Neural cell (in vitro differentiated cells): ENCODE measurements at regions not wholly inside any gene's neighbourhood (a gene's known extent, or its start where the extent isn't known, plus 50 kb on each side); places are given as distances from the start of the nearest gene placed in this dataset.

Experiments used
- H2AFZ ChIP-seq: fragments of 200-600, 300-800 bp; sonication (generic), shearing (Covaris generic); 2 replicates; pipeline ENCODE4 v1.6.0; 2014; ENCODE audit warnings: low read depth, mild to moderate bottlenecking, antibody characterized with exemption, low read length, moderate library complexity
- H3F3A ChIP-seq: fragments of 200-600 bp; shearing (Covaris generic); 2 replicates; pipeline ENCODE4 v1.6.1; 2016; ENCODE audit warnings: mild to moderate bottlenecking, moderate library complexity, mixed read lengths, antibody characterized with exemption, low read length; ENCODE audit not compliant: insufficient read depth, poor library complexity, severe bottlenecking
- H3K27ac ChIP-seq: fragments of 200-600, 300-800 bp; sonication (generic), shearing (Covaris generic); 2 replicates; pipeline ENCODE4 v1.5.1; 2014; ENCODE audit warnings: mild to moderate bottlenecking, low read length, moderate library complexity
- H3K27me3 ChIP-seq: fragments of 300-800, 200-600 bp; sonication (generic), shearing (Covaris generic); 2 replicates; pipeline ENCODE4 v1.6.0; 2014; ENCODE audit warnings: mild to moderate bottlenecking, low read depth, low read length, moderate library complexity; ENCODE audit not compliant: insufficient read depth
- H3K36me3 ChIP-seq: fragments of 300-800, 200-600 bp; sonication (generic), shearing (Covaris generic); 2 replicates; pipeline ENCODE4 v1.5.1; 2014; ENCODE audit warnings: mild to moderate bottlenecking, antibody characterized with exemption, low read length, moderate library complexity; ENCODE audit not compliant: insufficient read depth
- H3K4me2 ChIP-seq: fragments of 300-800, 200-600 bp; sonication (generic), shearing (Covaris generic); 2 replicates; pipeline ENCODE4 v1.6.0; 2014; ENCODE audit warnings: mild to moderate bottlenecking, low read length
- H3K4me3 ChIP-seq: fragments of 300-800, 200-600 bp; sonication (generic), shearing (Covaris generic); 2 replicates; pipeline ENCODE4 v1.5.1; 2014; ENCODE audit warnings: mild to moderate bottlenecking, low read length, moderate library complexity
- H3K79me2 ChIP-seq: fragments of 200-600 bp; shearing (Covaris generic); replicated peaks from 2 replicates; pipeline ENCODE4 v1.6.0; 2014; ENCODE audit warnings: mild to moderate bottlenecking, low read length, moderate library complexity; ENCODE audit not compliant: insufficient read depth
- H3K9ac ChIP-seq: fragments of 300-800, 200-600 bp; sonication (generic), shearing (Covaris generic); 2 replicates; pipeline ENCODE4 v1.6.1; 2016; ENCODE audit warnings: mild to moderate bottlenecking, low read length, mixed read lengths
- H3K9me2 ChIP-seq: fragments of 200-600 bp; shearing (Covaris generic); 2 replicates; pipeline ENCODE4 v1.6.1; 2016; ENCODE audit warnings: mild to moderate bottlenecking, low read length, mixed read lengths; ENCODE audit not compliant: insufficient read depth
- H3K9me3 ChIP-seq: fragments of 200-600, 300-800 bp; sonication (generic), shearing (Covaris generic); 2 replicates; pipeline ENCODE4 v1.6.1; 2016; ENCODE audit warnings: mild to moderate bottlenecking, mixed run types, low read length, moderate library complexity, mixed read lengths
- H4K20me1 ChIP-seq: fragments of 200-600 bp; shearing (Covaris generic); 2 replicates; pipeline ENCODE4 v1.6.1; 2016; ENCODE audit warnings: mild to moderate bottlenecking, mixed run types; ENCODE audit not compliant: insufficient read depth
- CTCF ChIP-seq: fragments of 450-650 bp; IDR thresholded peaks from 2 replicates; pipeline ENCODE4 v1.5.1; 2014; ENCODE audit warnings: antibody characterized with exemption, mild to moderate bottlenecking, moderate library complexity; ENCODE audit not compliant: poor library complexity, severe bottlenecking
- EP300 ChIP-seq: fragments of 450-650 bp; conservative IDR thresholded peaks from 2 replicates; pipeline ENCODE4 v1.6.1; 2014; ENCODE audit warnings: antibody characterized with exemption, mild to moderate bottlenecking, moderate library complexity; ENCODE audit not compliant: poor library complexity, severe bottlenecking
- EZH2 ChIP-seq: fragments of 200-600, 300-800 bp; shearing (Covaris generic), sonication (generic); IDR thresholded peaks from 2 replicates; pipeline ENCODE4 v1.6.1; 2014; ENCODE audit warnings: antibody characterized with exemption, low read length, borderline replicate concordance, mild to moderate bottlenecking; ENCODE audit not compliant: insufficient read depth, poor library complexity, severe bottlenecking
- MXI1 ChIP-seq: fragments of 450-650 bp; conservative IDR thresholded peaks from 2 replicates; pipeline ENCODE4 v1.6.1; 2014; ENCODE audit warnings: antibody characterized with exemption, mild to moderate bottlenecking; ENCODE audit not compliant: poor library complexity, severe bottlenecking
- POLR2AphosphoS5 ChIP-seq: IDR thresholded peaks from 2 replicates; pipeline ENCODE4 v1.6.1; 2012
- RAD21 ChIP-seq: fragments of 450-650 bp; conservative IDR thresholded peaks from 2 replicates; pipeline ENCODE4 v1.6.1; 2014; ENCODE audit warnings: antibody characterized with exemption, mild to moderate bottlenecking, moderate library complexity
- REST ChIP-seq: IDR thresholded peaks from 2 replicates; pipeline ENCODE4 v1.6.1; 2012; ENCODE audit warnings: borderline replicate concordance
- SMC3 ChIP-seq: fragments of 450-650 bp; conservative IDR thresholded peaks from 2 replicates; pipeline ENCODE4 v1.6.1; 2014; ENCODE audit warnings: antibody characterized with exemption, mild to moderate bottlenecking, moderate library complexity; ENCODE audit not compliant: poor library complexity
- TAF1 ChIP-seq: IDR thresholded peaks from 2 replicates; pipeline ENCODE4 v1.6.1; 2012; ENCODE audit warnings: low read depth

GRCh38 chr13:80211566-80211965 lies 129.4 kb downstream of the SPRY2 start:
- no peaks in the 10 kb centered on the region for H3K9me3 ChIP-seq
- no peak overlapping the region for H3K9ac ChIP-seq
- no peaks in the 10 kb centered on the region for H4K20me1 ChIP-seq
- H3K9me2 ChIP-seq = no peaks in the 10 kb centered on the region
- no peaks in the 10 kb centered on the region for H3F3A ChIP-seq
- H3K4me2 ChIP-seq = no peak overlapping the region
- H3K27me3 ChIP-seq = no peaks in the 10 kb centered on the region
- no peak overlapping the region for H3K27ac ChIP-seq
- TF ChIP-seq REST (no peak), SMC3 (no peak), MXI1 (no peak), EZH2 (no peak), CTCF (no peak), TAF1 (no peak), EP300 (no peak)
- H3K79me2 ChIP-seq = no peaks in the 10 kb centered on the region
- H3K4me3 ChIP-seq = no peak overlapping the region
- no peaks in the 10 kb centered on the region for H3K36me3 ChIP-seq
- H2AFZ ChIP-seq = no peak overlapping the region

- H3K27me3 ChIP-seq = no peaks in the 10 kb centered on the region
- no peak overlapping the region for H3K9ac ChIP-seq
- no peaks in the 10 kb centered on the region for H3F3A ChIP-seq
- H3K36me3 ChIP-seq = no peaks in the 10 kb centered on the region
- H2AFZ ChIP-seq = no peak overlapping the region
- H3K4me3 ChIP-seq = no peak overlapping the region
- H4K20me1 ChIP-seq = no peaks in the 10 kb centered on the region
- H3K9me2 ChIP-seq = no peaks in the 10 kb centered on the region
- no peak overlapping the region for H3K27ac ChIP-seq
- no peaks in the 10 kb centered on the region for H3K9me3 ChIP-seq
- H3K4me2 ChIP-seq = no peak overlapping the region
- no peaks in the 10 kb centered on the region for H3K79me2 ChIP-seq
- TF ChIP-seq EZH2 (no peak), TAF1 (no peak), SMC3 (no peak), POLR2AphosphoS5 (no peak), RAD21 (no peak), EP300 (no peak), REST (no peak), MXI1 (no peak), CTCF (no peak)
Observed at GRCh38 chr13:80204642-80205041, 136.3 kb downstream of the SPRY2 start.
